NB4 (cell line): ENCODE measurements at regions not wholly inside any gene's neighbourhood (a gene's known extent, or its start where the extent isn't known, plus 50 kb on each side); places are given as distances from the start of the nearest gene placed in this dataset.

Source experiments
- CTCF ChIP-seq: IDR thresholded peaks from one replicate; pipeline ENCODE4 v1.5.1; 2012; ENCODE audit warnings: low read depth, low read length
- POLR2A ChIP-seq: IDR thresholded peaks from 2 replicates; pipeline ENCODE4 v1.6.1; 2011; ENCODE audit warnings: mild to moderate bottlenecking; ENCODE audit not compliant: insufficient read length; ENCODE audit errors: extremely low read depth

- TF ChIP-seq CTCF (no peak), POLR2A (no peak)
These were observed 138.3 kb upstream of the CYP1B1 start for GRCh38 chr2:38214209-38214717.
